NK-92 treated with Interleukin-12 subunit alpha and Interleukin-12 subunit beta, amount 100 ng/mL, for 24 hours (cell line): ENCODE measurements at regions not wholly inside any gene's neighbourhood (a gene's known extent, or its start where the extent isn't known, plus 50 kb on each side); places are given as distances from the start of the nearest gene placed in this dataset.

Experiments used
- DNase-seq: peaks from one replicate; lab custom pipeline; 2025; lab: John Stamatoyannopoulos, UW

DNA sequence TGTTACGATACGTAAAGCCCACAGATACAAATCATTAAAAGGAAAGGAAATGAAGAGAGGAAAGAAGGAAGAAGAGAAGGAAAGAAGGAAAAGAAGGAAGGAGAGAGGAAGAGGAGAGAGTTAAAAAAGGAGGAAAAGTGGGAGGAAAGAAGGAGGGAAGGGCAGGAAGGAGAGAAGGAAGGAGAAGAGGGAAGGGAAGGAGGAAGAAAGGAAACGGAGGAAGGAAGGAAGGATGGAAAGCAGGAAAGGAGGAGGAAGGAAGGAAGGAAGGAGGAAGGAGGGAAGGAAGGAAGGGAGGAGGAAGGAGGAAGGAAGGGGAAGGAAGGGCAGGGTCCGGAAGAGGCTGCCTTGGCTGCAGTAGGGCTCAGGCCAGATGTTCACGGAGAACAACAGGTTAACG is 95.2 kb downstream of the ENGASE start:
- no peak for DNase-seq

DNA sequence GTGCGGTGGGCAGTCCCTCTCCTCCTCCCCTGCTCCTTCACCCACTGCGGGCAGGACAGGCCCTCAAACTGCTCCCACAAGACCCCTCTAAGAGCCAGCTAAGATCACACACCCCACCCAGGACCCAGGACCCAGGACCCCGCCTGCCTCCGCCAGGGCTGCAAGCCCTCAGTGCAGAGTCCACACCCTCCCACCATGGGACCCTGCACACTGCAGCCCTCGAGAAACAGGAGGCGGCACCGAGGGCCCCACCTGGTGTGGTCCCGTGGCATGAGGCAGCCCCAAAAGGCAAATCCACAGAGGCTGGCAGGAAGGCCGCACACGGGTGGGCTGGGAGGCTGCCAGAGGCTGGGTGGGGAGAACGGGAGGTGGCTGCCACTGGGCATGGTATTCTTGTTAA is 94.7 kb downstream of the ENGASE start:
- no peak for DNase-seq

DNA sequence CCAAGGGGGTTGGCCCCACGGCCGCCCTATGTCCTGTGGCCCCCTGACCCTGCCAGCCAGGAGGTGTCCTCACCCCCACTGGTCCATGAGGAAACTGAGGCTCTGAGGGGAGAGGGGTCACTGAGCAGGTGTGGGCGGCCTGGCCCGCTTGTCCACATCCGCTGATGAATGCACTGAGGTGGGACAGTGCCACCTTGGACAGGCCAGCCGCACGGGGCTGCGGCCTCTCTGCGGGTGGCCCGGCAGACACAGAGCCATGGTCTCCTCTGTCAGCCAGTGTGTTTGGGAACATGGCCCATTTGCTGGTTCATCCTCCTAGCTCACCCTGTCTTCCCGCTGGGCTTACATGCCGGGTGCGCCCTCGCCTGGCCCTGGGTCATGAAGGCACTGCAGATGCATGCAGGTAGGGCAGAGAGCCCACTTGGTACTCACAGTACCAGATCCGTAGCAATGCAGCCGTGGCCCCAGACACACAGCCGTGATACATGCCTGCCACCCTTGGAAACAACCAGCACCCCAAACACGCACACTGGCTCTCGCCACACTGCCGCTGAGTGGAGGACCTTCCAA is 93.9 kb downstream of the ENGASE start:
- no peak for DNase-seq

DNA sequence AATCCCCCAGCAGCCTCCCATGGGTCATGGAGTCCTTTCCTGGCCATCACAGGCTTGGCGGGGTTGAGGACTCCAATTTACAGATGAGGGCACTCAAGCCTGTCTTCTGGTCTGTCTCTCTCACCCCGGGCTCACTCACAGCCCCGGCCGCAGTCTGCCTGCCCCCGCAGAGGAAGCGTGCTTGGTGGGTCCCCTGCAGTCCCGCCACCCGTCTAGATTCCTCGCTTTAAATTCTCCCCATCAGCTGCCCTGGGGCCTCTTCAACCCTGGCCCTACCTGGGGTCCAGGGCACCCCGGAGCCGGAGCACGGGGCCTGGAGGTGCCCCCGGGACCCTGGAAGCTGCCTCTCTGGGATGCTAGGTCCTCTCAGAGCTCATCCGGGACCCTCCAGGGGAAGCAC is 92.9 kb downstream of the ENGASE start:
- no peak for DNase-seq

DNA sequence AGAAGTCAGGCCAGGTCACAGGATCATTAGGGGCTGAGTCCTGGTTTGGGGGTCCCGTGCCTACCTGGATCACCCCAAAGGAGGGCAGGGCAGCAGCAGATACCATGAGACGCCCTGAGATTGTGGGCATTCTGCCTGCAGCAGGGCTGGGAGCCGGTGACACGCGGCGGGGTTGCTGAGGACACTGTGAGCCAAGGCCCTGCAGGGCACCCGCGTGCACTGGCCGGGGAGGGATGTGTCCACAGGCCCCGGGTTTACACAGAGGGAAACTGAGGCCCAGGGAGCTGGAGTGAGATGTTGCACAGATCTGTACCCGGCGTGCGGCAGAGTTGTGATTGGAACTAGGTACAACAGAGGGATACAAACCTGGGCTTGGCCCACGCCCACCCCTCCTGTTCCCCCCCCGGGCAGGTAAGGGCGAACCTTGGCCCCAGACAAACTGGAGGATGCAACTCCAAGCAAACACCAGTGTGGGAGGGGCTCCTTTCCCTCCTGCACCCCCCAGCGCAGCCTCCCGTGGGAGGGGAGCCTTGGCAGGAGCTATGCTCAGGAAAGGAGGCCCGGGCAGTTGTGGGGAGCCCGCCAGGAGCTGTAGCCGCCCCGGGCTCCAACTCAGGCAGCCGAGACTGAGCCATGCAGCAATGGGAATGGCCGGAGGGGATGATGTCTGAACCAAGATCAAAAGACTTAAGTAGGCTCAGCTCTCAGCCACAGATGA is 91.3 kb downstream of the ENGASE start:
- DNase-seq, result no peak

DNA sequence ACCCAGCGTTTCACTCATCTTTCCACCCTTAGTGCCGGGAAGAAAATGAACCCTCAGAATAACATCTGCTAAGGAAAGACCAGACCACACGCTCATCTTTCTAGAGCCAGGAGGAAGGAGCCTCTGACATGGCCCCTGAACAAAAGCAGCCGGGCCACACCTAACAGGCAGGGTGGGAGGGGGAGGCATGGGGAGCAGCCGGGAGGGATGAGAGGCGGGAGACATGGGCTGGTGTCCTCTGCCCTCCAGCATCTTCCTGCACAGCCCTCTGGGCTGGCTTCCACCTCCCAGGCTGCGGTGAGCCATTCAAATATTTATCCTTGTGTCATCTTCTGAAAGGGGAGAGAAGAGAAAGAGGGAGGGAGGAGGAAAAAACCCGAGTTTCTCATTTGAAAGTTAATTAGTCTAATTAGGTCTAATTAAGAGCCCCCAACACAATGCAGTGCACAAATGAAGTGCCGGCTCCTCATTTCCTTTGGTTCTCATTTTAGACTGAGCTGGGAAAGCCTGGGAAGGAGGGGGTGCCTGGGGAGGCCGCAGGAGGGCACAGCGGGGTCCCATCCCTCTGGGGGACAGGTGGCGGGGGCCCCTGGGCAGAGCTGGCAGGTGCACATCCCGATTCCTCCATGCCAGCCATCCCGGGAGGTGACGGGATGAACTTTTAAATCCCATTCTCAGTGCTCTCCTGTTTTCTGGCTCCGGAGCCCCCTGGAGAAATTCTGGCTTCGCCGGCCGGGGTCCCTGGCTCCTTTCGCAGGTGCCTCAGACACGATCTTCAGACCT is 90.5 kb downstream of the ENGASE start:
- DNase-seq, result no peak

DNA sequence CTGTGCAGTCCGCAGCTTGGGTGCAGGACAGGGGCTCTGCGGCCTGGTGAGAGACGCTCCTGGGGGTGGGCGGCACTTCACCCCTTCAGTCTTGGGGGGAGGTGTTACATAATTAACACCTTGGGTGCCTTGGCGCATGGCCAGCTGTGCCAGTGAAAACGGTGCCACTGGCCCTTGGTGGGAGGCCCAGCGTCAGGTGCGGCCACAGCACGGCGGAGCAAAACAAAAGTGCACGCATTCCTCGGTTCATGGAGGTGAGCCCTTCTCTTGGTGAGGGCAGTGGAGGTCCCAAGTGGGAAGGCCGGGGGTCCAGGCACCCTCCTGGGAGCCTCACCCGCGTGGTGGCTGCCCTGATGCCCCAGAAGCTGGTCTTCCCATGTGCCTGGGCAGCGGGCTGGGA is 89.8 kb downstream of the ENGASE start:
- no peak for DNase-seq

DNA sequence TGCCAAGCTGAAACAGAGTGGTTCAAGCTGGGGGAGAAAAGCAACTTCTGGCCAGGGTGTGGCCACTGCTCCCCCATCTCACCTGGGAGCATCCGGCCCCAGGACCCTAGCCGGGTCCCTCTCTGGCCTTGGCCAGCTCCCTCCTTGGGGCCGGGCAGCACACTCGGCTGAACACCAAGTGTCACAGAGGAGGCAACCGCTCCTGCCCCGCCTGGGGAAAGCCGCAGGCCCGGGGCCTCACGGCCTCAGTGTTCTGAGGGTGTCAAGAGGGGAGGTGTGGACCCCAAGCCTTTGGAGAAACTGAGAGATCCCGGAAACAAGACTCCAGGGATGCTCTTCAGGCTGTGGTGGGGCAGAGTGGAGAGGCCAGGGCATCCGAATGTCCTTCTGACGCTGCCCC is 88.4 kb downstream of the ENGASE start:
- no peak for DNase-seq

DNA sequence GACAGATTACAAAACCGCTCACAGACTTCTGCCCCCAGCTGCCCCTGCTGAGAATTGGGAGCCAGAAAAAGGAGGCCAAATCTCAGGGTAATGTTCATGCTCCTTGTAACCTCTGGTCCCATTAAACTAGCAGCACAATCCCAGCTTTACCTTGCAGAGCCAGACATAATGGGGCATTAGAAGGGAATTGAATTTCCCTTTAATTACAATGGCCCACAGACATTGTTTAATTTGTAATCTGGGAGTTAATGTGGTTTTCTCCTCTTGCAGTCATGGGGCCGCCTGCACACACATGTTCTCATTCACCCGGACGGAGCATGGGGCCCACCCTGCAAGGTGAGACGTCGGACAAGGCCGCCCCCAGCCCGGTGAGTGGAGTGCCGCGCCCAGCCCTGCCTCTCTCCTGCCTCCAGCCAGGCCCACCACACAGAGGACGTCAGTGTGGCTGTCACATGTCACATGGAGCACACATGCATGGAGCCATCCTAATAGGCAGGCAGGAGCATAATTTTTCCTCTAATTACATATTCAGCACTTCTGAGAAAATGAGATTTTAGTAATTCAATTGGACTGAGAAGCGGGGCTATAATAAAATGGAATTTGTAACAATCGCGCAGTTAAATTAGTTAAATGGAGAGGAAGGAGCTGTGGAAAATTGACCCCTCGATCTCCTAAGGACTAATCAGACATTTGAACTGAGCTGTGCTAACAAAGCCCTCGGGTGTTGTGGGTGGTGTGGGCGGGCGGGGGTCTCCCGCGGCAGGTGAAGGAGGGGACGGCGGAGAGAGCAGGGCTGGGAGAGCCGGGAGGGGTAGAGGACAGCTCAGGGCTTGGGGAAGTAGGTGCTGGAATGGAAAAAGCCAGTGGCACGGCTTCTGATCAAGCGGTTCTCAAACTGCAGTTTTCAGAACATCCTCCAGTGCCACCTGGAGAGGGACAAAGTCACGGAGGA is 87.7 kb downstream of the ENGASE start:
- no peak for DNase-seq

DNA sequence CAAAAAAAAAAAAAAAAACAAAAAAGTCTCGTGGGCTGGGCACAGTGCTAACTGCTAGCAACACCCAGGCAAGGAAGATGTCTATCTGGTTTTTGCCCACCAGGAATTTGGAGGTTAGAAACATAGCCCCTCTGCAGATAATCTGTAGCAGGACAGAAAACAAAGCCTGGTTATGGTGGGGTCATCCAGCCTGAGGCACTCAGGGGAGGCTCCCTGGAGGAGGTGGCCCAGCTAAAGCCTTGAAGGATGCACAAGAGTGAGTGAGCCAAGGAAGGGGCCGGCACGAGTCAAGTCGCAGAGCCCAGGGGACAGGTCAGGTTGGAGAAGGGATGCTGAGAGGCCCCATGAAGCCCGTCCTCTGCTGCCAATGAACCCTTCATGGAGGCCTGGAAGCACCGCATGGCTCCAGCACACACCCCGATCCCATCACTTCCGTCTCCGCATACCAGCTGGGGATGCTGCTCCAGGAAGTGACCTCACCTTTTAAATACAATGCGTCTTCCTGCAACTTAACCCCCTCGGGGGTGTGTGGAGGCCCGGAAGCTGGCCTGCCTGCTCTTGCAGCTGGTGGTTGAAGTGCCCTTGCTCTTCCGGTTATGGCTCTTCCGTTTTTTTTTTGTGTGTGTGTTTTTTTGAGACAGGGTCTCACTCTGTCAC is 86.5 kb downstream of the ENGASE start:
- no peak for DNase-seq

DNA sequence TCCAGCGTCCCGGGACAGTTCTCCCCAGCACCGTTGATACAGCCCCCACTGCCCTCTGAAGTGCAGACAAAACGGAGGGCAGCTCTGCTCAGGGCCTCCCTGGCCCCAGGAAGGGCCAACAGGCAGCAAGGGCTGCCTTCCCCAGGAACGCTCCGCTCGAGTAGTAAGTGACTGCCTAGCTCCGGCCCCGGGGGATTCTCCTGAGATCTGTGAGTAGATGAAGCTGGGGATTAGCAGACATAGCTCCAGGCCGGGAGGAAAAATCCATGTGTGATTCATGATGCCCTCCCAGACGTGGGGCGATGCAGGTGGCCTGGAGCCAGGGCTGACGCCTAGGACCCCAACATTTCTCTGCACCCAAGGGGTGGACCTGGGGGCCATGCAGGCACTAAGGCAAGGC is 85.3 kb downstream of the ENGASE start:
- no peak for DNase-seq

DNA sequence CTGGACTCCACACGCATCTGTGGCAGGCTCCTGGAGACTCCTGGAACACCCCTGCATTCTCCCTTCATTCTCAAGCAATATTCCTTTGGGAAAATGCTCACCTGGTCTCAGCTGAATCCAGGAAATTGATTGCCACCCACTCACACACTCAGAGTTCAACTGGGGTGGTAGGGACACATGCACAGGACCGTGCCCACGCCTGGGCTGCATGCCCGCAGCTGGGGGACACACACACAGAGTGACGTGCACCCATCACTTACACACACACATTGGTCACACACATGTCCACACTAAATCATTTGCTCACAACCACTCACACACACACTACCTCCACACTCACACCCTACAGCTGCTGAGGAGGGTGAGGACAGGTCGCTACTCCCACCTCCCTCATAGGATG is 84.8 kb downstream of the ENGASE start:
- no peak for DNase-seq

DNA sequence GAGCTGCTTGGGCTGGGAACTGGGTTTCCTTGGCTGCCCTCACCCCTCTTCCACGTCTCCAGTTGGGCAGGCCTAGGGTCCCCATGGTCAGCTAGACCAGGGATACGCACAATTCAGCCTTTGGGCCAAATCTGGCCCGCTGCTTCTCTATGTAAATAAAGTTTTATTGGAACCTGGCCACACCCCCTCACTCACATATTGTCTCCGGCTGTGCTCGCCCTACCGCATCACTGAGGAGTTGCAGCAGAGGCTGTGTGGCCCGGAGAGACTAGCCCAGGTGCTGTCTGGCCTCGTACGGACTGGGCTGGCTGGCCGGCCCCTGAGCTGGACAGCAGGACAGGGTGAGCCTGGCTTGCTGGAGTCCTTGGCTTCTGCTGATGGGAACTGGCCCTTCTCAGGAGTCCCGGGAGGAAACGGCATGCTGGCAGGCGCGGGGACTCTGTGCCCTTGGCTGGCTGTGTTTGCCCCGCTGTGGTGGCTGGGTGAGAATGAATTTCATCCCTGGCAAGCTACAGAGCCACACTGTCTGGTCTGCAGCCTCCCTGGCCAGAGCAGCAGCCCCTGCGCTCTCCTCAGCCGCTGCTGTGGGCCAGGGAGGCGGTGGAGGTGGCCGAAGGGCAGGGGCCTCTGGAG is 82.0 kb downstream of the ENGASE start:
- no peak for DNase-seq

DNA sequence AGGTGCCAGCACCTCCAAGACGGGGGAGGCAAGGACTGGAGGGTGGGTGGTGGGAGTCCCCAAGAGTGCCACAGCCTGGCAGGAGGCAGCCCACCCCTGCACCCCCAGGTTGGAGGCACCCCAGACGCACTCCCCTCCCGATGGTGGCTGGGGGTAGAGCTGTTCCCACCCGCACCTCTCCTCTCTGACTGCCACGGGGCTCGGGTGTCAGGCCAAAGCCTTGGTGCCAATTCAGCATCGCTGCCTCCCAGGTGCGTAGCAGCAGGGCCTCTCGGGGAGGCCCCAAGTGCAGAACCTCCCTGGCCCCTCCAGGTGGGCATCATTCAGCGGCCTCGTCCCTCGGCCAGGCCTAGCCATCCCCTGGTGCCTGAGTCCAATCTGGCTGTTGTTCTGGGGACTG is 81.1 kb downstream of the ENGASE start:
- no peak for DNase-seq

DNA sequence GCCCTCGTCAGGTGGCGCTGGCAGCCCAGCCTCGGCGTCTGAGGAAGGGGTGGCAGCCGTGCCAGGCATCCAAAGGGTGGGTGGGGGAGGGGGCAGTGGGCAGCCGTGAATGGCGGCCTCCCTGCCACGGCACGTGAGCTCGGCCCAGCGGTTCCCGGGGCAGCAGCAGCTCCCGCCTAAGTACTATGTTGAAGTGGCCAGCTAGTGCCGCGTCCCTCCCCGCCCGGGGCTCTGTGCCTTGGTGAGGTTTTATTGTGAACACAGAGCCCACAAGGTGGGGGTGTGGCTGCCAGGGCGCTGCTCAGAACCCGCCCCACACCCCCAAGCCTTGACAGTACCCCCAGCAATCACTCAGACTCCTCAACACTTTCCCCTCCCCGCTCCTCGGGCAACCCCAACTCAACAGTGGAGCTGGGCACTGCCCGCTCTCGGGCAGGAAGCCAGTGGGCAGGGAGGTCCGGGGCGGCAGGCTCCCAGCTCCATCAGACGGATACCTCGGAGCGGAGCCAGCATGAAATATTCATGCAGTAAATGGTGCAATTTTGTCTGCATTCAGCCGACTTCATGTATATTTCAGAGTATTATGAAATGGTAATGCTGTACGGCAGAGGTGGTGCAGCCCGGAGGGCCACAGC is 80.4 kb downstream of the ENGASE start:
- DNase-seq, result no peak

DNA sequence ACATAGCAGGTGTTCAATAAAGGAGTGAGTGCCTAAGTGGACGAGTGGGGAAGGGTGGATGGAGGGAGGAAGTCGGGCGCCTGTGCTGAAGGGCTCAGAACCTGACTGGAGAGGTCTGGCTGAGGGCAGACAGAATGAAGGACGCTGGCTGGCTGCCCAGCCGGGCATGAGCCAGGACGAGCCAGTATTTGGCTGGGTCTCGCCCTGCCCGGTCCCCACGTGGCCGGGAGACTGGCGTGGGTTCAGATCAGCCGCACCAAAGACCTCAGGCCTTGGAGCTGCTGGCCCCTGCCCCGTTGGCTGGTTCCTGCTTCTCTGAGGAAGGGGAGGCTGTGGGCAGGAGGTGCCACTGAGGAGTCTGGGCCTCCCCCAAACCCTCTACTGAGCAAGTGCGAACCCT is 79.8 kb downstream of the ENGASE start:
- DNase-seq, result no peak

DNA sequence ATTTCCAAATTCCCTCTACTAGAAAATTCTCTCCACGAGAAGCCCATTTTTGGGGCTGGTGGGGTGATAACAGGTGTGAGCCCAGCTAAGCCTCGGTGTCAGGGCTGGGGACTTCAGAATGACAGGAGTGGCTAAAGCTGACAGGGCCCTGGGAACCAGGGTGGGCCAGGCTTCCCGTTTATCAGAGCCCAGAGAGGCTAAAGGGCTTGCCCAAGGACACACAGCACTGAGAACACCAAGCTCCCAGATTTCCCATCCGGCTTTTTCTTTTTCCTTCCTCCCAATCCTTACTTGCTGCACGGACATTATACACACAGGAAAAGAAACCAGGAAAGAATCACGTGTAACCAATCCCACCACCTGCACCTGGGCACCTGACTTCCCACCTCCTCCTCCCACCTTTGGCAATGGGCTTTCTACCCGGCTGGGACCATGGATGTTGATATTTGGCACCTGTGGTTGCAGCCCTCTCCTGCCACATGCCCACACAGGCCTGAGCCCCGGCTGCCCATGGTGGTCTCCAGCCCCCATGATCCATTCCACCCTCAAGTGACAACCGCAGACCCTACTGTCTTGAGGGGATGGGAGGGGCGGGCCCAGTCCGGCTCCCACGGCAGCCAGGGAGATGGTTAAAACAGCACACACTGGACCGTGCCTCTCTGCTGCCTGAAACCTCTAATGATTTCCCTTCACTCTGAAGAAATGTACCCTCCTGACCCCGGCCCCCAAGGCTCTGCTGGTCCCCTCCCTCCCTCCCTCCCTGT is 78.9 kb downstream of the ENGASE start:
- no peak for DNase-seq

DNA sequence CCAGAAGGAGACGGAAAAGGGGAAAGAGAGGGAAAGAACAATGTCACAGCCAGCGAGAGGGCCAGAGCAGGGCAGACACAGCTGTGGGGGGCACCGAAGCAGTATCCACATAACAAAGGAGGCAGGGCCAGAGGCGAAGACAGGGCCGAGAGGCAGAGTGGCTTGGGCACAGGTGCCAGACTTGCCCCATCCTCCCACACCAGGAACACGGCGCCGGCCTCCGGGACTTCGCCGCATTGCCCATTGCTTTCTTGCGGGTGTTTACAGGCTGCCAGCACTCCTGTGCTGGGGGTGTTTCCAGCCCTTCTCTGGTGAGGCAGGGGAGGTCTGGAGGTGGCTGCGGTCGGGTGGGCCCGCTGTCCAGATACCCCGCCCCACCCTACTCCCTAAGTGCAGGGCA is 78.0 kb downstream of the ENGASE start:
- no peak for DNase-seq

DNA sequence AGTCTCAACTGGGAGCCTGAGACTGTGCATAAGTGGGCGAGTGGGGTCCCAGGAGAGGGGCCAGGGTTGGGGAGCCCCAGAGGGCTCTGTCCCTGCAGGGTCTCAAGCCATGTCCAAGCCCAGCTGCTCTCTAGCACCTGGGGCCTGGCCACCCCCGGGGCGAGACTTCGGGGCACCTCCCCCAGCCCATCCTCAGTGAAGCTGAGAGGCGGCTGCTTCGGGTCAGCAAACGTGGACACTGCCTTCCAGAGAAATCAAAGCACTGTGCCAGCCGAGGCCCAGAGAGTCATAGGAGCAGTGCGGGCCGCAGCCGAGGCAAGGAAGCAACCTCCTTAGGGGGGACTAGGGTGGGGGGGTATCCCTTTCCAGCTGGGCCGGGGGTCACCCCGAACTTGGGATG is 77.5 kb downstream of the ENGASE start:
- no peak for DNase-seq

DNA sequence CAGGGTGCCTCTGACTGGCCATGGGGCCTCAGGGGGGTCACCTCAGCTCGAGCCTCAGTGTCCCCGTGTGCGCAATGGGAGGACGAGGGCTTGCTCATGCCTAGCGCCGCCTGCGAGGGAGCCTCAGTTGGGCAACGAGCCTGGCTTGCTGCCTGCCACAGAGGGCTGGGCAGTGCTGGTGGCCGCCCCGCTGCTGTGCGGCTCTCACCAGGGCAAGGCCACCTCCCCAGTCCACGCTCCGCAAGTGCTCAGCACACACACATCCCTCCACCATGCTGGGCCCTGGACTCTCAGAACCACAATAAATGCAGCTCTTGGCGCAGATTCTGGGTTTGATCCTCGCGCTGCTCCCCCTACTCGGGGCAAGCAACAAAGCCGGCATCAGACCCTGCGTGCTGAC is 76.2 kb downstream of the ENGASE start:
- no peak for DNase-seq
